ELR (cell line): ENCODE measurements at regions not wholly inside any gene's neighbourhood (a gene's known extent, or its start where the extent isn't known, plus 50 kb on each side); places are given as distances from the start of the nearest gene placed in this dataset.
"Not testable (repeated sequence)": the region's sequence is repeated elsewhere in the genome, so short reads cannot be mapped to it uniquely, and the experiment has no call there.

ENCODE experiments used
- DNase-seq: peaks from one replicate; pipeline ENCODE4 v3.0.0-alpha.2; 2015; ENCODE audit warnings: low read depth

DNA sequence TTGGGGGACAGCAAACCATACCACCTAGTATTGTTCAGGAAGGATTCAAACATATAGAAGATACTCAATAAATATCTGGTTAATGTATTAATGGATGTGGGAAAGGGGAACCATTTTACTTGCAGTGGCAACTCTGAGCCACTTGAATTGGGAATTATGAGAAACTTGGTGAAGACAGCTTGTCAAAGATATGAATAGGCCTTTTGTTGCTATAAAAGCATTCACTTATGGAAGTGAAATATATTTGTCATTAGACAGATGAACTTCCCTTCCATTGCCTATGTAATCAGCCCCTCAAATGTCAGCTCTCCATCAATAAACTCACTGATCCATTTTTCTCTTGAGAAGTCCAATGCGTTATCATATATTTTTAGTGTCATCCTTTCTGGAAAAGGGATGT, 56.1 kb downstream of the GPR85 start:
- DNase-seq = no peak

DNA sequence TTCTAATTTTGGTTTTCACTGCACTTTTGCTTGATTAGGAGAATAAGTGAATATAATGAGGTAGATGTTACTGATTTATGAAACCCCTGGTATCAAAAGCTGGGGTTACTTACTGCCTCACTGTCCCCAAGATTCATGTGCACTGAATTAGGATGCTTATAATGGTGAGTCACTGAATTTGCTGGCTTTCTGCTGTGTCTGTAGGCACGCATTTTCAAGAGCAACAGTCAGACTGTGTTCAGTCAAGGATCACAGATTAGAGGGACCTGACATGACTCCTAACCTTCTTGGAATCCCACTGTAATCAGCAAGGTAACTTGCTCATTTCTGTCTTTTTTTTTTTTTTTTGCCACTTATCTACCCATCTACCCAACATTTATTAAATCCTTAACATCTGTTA, 59.7 kb downstream of the GPR85 start:
- peak; percentile 60 for DNase-seq

GRCh38 chr7:113017144-113017857, 69.3 kb downstream of the GPR85 start:
- DNase-seq = not testable (repeated sequence)

DNA sequence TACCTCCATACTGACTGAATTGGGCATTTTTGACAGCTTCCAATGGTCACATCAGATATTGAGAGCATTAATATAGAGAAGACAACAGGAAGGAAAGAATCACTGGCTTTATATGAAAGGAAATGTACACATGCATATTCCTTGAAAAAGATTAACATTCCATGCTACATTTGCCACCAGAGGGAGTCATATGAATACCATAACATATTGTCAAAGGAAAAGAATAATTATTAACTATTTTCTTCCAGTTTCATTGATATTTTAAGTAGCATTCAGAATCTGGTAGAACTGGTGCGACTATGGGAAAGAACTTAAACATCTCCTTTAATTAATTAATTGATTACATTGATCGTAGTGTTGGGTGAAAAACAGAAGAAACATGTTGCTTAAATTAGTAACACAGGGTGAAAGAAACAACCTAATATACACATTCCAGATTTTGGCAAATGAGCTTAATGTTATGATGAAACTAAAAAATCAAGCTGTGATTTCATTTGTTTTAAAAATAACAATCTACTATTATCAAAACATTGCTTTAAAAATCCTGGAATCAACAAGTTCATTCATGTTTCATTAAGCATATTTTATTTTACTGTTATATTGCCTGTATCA, 71.5 kb downstream of the GPR85 start:
- peak; percentile 66 for DNase-seq

DNA sequence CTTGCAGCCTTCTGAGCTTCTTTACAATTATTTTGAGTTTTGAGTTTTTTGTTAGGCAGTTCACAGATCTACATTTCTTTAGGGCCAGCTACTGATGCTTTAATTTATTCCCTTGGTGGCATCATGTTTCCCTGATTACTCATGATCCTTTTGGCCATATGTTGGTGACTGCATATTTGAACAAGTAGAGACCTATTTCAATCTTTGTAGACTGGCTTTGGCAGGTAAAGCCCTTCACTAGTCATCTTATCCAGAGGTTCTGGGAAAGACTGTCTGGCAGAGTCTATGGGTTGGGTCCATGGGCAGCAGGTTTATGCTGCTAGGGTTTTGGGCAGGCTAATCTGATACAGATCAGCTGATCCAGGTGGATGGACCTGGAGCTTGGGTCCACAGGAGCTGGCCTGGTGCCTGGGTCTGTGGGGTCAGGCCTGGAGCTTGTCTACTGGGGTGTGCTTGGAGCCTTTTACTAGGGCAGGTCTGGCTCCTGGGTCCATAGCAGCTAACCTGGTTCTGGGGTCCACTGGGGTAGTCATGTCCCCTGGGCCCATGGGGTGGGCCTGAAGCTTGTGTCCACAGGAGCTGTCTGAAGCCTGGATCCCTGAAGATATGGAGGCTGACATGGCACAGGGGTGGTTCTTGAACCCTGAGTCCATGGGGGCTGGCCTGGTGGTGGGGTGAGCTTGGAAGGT, 72.7 kb downstream of the GPR85 start:
- DNase-seq = peak; percentile 23

- DNase-seq = not testable (repeated sequence)
Measured at GRCh38 chr7:113012862-113013261, 73.8 kb downstream of the GPR85 start.

- no peak for DNase-seq
Measured at GRCh38 chr7:113010377-113010776, 76.2 kb downstream of the GPR85 start.

DNA sequence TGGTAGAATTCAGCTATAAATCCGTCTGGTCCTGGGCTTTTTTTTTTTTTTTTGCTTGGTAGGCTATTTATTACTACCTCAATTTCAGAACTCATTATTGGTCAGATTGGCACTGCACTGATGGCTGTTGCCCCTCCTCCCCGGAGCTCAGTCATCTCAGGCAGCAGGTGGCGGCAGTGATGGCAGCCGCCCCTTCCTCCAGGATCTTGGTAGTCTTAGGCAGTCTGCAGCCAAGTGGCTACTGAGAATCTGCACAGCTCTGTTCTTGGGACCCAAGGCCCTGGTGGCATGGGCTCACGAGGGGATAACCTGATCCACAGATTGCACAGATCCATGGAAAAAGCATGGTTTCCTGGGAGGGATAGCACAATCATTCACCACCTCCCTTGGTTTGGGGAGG, 77.9 kb downstream of the GPR85 start:
- DNase-seq = no peak

DNA sequence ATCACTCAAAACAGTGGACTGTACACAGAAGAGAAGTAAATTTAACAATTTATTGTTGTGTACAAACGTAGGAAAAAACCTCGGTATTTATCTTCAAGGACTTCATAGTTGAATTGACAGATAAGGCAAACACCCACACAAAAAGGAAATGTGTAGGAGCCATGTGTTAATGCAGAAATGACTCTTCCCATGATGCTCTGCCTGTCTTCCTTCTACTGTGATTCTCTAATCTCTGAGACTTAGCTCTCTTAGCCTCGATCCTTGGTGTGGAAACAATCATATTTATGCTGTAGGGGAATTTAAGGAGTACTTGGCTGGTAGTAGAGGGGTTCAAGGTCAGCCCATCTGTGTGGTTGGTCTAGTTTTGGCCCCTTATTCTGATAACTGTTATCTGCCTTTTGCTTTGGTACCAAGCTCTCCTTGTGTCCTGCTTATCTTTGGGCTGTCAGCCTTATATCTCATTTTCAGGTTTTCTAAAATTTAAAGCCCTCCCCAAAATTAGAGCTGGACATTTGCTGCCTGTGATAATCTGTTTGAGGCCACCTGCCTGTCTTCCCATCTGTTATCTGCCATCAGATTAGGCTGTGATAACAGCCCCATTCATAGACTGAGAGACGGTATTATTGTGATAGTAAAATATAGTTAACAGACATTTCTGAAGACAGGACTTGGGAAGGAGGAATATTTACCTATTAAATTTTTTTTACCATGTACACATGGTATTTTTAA, 81.7 kb downstream of the GPR85 start:
- no peak for DNase-seq

GRCh38 chr7:113000316-113001020, 86.2 kb downstream of the GPR85 start:
- no peak for DNase-seq

DNA sequence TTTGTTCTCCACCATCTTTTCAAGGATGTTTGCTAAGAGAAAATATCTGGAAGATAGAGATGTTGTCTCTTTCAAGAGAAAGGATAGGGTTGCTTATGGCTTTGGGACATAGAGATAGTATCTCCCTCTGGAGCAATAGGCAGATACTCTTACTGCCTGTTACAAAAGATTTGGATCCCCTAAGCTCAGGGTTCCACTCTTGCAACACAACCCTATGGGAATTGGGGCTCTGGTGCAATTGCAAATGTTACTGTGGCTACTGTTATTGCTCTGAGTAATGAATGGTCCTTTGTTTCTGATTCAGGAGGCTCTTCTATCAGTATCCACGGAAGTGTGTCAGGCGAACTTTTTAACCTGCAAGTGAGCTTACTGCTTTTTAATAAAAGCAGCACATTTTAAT, 88.8 kb downstream of the GPR85 start:
- DNase-seq = no peak

- DNase-seq = no peak
Measured at GRCh38 chr7:112996331-112996871, 90.2 kb downstream of the GPR85 start.

DNA sequence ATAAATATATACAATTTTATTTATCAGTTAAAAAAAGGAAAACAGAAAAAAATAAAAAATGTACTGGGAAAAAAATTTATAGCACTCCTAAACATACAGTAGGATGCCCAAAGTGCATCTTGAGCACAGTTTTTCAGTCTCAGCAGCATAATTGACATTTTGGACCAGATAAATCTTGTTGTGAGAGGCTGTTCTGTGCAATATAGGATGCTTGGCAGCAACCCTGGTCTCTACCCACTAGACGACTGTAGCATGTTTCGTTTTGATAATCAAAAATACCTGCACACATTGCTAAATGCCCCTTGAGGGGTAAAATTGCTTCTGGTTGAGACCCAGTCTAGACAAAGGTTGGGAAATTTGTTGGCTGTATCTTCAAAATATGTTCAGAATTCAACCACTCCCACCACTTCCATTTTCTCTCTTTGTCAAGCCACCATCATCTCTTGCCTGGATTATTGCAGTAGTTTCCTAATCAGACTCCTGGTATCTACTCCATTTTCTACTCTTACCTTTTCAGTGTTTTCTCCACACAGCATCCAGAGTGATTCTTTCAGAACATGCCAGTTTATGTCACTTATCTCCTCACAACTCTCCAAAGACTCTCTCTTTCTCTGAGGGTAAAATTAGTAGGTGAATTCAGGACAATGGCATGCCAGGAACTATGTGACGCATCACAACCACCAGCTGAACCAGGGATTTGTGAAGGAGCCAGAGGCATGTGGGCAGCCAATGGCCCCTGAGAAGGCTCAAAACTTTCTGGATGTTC, 91.4 kb downstream of the GPR85 start:
- peak; percentile 91 for DNase-seq

DNA sequence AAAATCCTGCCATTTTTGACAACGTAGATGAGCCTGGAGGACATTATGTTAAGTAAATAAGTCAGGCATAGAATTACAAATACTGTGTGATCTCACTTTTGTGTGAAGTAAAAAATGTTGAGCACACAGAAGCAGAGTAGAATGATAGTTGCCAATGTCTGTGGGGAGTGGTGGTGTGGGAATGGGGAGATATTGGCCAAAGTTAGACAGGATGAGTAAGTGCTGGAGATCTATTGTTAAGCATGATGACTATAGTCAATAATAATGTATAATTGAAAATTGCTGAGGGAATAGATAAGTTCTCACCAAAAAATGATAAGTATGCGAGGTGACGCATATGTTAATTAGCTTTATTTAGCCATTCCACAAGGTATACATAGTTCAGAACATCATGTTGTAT, 92.0 kb downstream of the GPR85 start:
- DNase-seq = peak; percentile 87

DNA sequence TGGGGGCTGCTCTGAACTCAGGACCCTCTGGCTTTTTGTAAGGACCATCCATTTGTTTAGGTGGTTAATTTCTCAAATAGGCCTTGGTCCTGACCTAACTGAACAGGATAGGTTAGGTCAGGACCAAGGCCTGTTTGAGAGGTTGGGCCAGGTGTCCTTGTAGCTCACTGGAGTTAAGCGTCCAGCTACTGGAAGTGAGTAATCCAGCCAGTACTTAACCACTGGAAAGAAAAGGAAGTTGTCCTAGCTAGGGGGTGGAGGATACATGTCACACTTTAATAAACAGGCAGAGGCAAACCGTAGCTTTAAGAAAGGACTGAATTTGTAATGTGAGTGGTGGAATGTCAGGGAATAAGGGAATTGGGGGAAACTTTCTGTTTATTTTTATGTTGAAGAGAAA, 96.0 kb downstream of the GPR85 start:
- DNase-seq = peak; percentile 83

DNA sequence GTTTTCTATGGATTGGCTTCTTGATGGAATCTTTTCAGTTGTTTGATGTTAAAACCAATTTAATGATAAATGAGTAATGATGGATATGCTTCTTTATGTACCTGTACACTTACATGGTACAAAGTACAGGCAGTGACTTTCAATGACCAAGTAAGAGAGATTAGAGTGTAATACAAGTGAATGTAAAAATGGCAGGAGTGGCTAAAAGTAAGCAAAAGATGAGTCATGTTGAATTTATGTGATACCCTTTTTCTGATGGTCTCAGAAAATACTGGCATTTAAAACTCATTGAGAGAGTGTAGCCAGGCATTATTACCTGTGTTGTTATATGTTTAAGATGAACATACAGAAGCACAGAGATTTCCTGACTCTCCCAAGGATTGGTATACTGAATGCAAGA, 97.1 kb downstream of the GPR85 start:
- peak; percentile 64 for DNase-seq

- DNase-seq = no peak
Measured at GRCh38 chr7:112987171-112987570, 99.5 kb downstream of the GPR85 start.

DNA sequence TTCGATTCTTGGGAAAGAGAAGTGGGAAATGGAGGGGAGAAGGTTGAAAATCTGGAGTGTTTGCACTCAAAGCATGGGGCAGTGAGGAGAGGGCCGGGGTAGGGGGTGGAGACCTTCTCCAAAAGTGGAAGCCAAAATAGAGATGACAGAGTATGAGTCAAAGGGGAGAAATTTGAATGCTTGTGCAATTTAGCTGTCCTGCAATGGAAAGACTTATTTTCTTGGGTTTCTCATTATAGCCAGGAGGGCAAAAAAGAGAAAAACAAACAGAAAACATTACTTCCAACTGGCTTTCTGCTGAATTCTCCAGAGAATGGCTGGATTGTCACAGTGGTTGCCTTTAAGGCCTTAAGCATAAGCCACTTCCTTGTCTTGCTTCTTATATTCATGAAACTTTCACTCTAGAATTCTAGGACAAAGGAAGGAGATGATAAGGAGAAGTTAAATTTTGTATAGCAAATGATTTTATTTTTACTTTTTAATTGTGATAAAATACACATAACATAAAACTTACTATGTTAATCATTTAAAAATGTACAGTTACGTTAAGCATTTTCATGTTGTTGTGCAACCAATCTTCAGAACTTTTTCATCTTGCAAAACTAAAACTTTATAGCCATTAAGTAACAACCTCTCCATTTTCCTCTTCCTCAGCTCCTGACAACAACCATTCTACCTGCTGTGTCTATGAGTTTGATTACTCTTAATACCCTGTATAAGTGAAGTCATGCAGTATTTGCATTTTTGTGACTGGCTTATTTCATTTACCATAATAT, 100.2 kb downstream of the GPR85 start:
- DNase-seq = peak; percentile 59

- DNase-seq = peak; percentile 85
Measured at GRCh38 chr7:112985377-112985987, 101.1 kb downstream of the GPR85 start.
